Keratinocyte (primary cell): ENCODE measurements at regions not wholly inside any gene's neighbourhood (a gene's known extent, or its start where the extent isn't known, plus 50 kb on each side); places are given as distances from the start of the nearest gene placed in this dataset.

Experiments used
- DNase-seq: peaks from one replicate; pipeline ENCODE4 v3.0.0-alpha.2; 2011; ENCODE audit warnings: low read depth, missing footprints, low spot score
- FAIRE-seq: peaks from 2 replicates; lab custom pipeline; 2011; peaks lifted over from hg19 to GRCh38; lab: Jason Lieb, UNC
- H2AFZ ChIP-seq: 2 replicates; pipeline ENCODE4 v1.6.0; 2012; ENCODE audit warnings: low read length, control low read depth, inconsistent platforms; ENCODE audit not compliant: control insufficient read depth
- H3K27ac ChIP-seq: 2 replicates; pipeline ENCODE4 v1.5.1; 2011; ENCODE audit warnings: low read length; ENCODE audit not compliant: control insufficient read depth, insufficient read depth
- H3K27me3 ChIP-seq: 3 replicates; pipeline ENCODE4 v1.6.0; 2011; ENCODE audit warnings: low read length; ENCODE audit not compliant: control insufficient read depth, insufficient read depth; ENCODE audit errors: extremely low read depth
- H3K36me3 ChIP-seq, 2 experiments: 2 replicates in 1 of 2; 3 replicates in 1 of 2; pipeline ENCODE4 v1.5.1; 2011; ENCODE audit warnings: low read length in 2 of 2, mild to moderate bottlenecking in 1 of 2; ENCODE audit not compliant: control insufficient read depth in 2 of 2, insufficient read depth in 2 of 2; ENCODE audit errors: extremely low read depth in 1 of 2
- H3K4me1 ChIP-seq: 3 replicates; pipeline ENCODE4 v1.5.1; 2011; ENCODE audit warnings: low read length; ENCODE audit not compliant: control insufficient read depth, insufficient read depth; ENCODE audit errors: extremely low read depth
- H3K4me2 ChIP-seq: 3 replicates; pipeline ENCODE4 v1.6.0; 2011; ENCODE audit warnings: low read depth, low read length; ENCODE audit not compliant: control insufficient read depth, insufficient read depth; ENCODE audit errors: extremely low read depth
- H3K4me3 ChIP-seq, 3 experiments: fragments of 200-600 bp in 1 of 3; sonication (generic) in 1 of 3; 2 replicates in 2 of 3; 3 replicates in 1 of 3; pipeline ENCODE4 v1.5.1; 2011 to 2016; ENCODE audit warnings: low read length in 3 of 3, mild to moderate bottlenecking in 3 of 3, control low read depth in 2 of 3, inconsistent platforms in 1 of 3, low read depth in 1 of 3, mixed read lengths in 1 of 3, mixed run types in 1 of 3, moderate library complexity in 1 of 3; ENCODE audit not compliant: control insufficient read depth in 2 of 3, insufficient read depth in 2 of 3; ENCODE audit errors: extremely low read depth in 1 of 3
- H3K79me2 ChIP-seq: 2 replicates; pipeline ENCODE4 v1.6.0; 2012; ENCODE audit warnings: low read length; ENCODE audit not compliant: control insufficient read depth, insufficient read depth
- H3K9ac ChIP-seq: 3 replicates; pipeline ENCODE4 v1.6.0; 2011; ENCODE audit warnings: low read length; ENCODE audit not compliant: control insufficient read depth, insufficient read depth; ENCODE audit errors: extremely low read depth
- H3K9me1 ChIP-seq: 3 replicates; pipeline ENCODE4 v1.6.0; 2011; ENCODE audit warnings: low read length; ENCODE audit not compliant: control insufficient read depth, insufficient read depth; ENCODE audit errors: extremely low read depth
- H3K9me3 ChIP-seq: 2 replicates; pipeline ENCODE4 v1.5.1; 2012; ENCODE audit warnings: low read depth, low read length; ENCODE audit not compliant: control insufficient read depth
- H4K20me1 ChIP-seq: 3 replicates; pipeline ENCODE4 v1.6.0; 2011; ENCODE audit warnings: low read length; ENCODE audit not compliant: control insufficient read depth, insufficient read depth; ENCODE audit errors: extremely low read depth
- EZH2 ChIP-seq: IDR thresholded peaks from one replicate; pipeline ENCODE4 v1.6.1; 2012; ENCODE audit warnings: inconsistent platforms, mild to moderate bottlenecking, low read length, moderate library complexity
- dilution Hi-C: fragments of 300-500 bp; cut with MboI; formaldehyde crosslinking; loops from one replicate; pipeline ENCODE4 v1.7.0; 2020; ENCODE audit warnings: low sequenced_read_pairs; ENCODE audit not compliant: extremely low pct_ligation_motif_present
- TF ChIP-seq, protein P1 (sequence below), 3 experiments: IDR thresholded peaks in 1 of 3; conservative IDR thresholded peaks in 1 of 3; optimal IDR thresholded peaks in 1 of 3; 2 replicates in 2 of 3; 3 replicates in 1 of 3; pipeline versions ENCODE3 to v1.5.1; 2011; ENCODE audit warnings: low read length in 3 of 3, mild to moderate bottlenecking in 3 of 3, moderate library complexity in 2 of 3, control low read depth in 1 of 3, inconsistent platforms in 1 of 3; ENCODE audit not compliant: insufficient read depth in 2 of 3; ENCODE audit errors: extremely low read depth in 1 of 3

DNA sequence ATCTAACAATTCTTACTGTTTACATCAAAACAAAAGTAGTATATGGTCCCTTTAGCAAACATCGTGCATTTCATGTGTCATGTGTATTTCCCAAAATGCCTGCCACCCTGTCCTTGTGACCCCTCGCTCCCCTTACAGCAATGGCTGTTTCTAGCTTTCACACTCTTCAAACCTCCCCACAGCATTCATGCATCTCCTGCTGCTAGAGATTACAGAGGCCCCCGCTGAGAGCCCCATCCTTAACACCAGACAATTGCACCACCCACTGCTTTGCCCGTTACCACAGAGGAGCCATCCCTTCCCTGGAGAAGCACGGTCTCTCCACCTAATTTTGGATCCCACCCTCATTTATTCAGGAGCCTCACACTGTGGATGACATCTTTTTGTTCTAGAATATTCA lies 149.7 kb upstream of the IRX4 start:
- DNase-seq (no peak), FAIRE-seq (no peak)
- H3K9me1 ChIP-seq, result no peaks in the 10 kb centered on the region
- no peak overlapping the region for H3K27ac ChIP-seq
- H3K4me3 ChIP-seq, result no peak overlapping the region
- H3K27me3 ChIP-seq, result peaks cover 4% of the 10 kb centered on the region
- no peaks in the 10 kb centered on the region for H3K79me2 ChIP-seq
- TF ChIP-seq EZH2, result no peak
- TF ChIP-seq, protein P1, sequence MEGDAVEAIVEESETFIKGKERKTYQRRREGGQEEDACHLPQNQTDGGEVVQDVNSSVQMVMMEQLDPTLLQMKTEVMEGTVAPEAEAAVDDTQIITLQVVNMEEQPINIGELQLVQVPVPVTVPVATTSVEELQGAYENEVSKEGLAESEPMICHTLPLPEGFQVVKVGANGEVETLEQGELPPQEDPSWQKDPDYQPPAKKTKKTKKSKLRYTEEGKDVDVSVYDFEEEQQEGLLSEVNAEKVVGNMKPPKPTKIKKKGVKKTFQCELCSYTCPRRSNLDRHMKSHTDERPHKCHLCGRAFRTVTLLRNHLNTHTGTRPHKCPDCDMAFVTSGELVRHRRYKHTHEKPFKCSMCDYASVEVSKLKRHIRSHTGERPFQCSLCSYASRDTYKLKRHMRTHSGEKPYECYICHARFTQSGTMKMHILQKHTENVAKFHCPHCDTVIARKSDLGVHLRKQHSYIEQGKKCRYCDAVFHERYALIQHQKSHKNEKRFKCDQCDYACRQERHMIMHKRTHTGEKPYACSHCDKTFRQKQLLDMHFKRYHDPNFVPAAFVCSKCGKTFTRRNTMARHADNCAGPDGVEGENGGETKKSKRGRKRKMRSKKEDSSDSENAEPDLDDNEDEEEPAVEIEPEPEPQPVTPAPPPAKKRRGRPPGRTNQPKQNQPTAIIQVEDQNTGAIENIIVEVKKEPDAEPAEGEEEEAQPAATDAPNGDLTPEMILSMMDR (optimal IDR thresholded peaks at IDR 0.05 in 1 of 3, IDR thresholded peaks at IDR 0.05 in 1 of 3, conservative IDR thresholded peaks at IDR 0.05 in 1 of 3; ENCODE audit: extremely low read depth in 1 of 3, insufficient read depth in 2 of 3, low read length in 3 of 3), result no peak
- H2AFZ ChIP-seq, result no peak overlapping the region
- no peaks in the 10 kb centered on the region for H3K9me3 ChIP-seq
- H3K4me1 ChIP-seq, result no peaks in the 10 kb centered on the region
- H3K4me2 ChIP-seq, result no peak overlapping the region
- dilution Hi-C loops, result no loop called here
- H4K20me1 ChIP-seq, result no peaks in the 10 kb centered on the region
- no peak overlapping the region for H3K9ac ChIP-seq
- no peaks in the 10 kb centered on the region for H3K36me3 ChIP-seq

DNA sequence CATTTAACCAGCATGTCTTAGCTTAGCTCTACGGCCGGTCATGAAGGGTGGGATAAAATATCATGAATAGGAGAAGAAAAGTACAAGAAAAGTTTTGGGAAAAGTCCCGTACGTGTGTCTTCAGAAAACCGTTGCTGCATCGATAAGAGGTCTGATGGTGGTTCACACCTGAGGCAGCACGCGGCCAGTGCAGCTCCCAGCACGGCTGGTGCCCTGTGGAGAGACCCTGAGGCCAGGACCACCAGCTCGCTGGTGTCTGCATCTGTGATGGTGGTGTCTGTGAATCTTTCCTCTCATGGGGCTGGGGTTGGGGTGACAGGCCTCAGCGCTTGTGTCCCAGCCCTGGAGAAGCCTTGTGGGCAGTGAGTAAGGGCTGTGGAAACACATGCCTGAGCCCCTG lies 148.9 kb upstream of the IRX4 start:
- Histone ChIP-seq H3K27ac (no peak overlapping the region), H3K9me1 (no peaks in the 10 kb centered on the region), H3K79me2 (no peaks in the 10 kb centered on the region), H3K4me2 (no peak overlapping the region), H3K4me3 (no peak overlapping the region), H3K9ac (no peak overlapping the region), H4K20me1 (no peaks in the 10 kb centered on the region), H3K27me3 (peaks cover 4% of the 10 kb centered on the region), H2AFZ (no peak overlapping the region), H3K4me1 (no peaks in the 10 kb centered on the region), H3K9me3 (no peaks in the 10 kb centered on the region), H3K36me3 (no peaks in the 10 kb centered on the region)
- dilution Hi-C loops, result no loop called here
- DNase-seq, result no peak
- no peak for TF ChIP-seq EZH2
- TF ChIP-seq, protein P1 (optimal IDR thresholded peaks at IDR 0.05 in 1 of 3, IDR thresholded peaks at IDR 0.05 in 1 of 3, conservative IDR thresholded peaks at IDR 0.05 in 1 of 3; ENCODE audit: extremely low read depth in 1 of 3, insufficient read depth in 2 of 3, low read length in 3 of 3), result no peak
- FAIRE-seq, result no peak
